ENCODE measurements at regions not wholly inside any gene's neighbourhood (a gene's known extent, or its start where the extent isn't known, plus 50 kb on each side); places are given as distances from the start of the nearest gene placed in this dataset.
"Not testable (repeated sequence)": the region's sequence is repeated elsewhere in the genome, so short reads cannot be mapped to it uniquely, and the experiment has no call there.

GRCh38 chr11:13184295-13184794 lies 93.2 kb upstream of the BMAL1 start:
- no peak for DNase-seq

GRCh38 chr11:13188179-13188578 lies 89.4 kb upstream of the BMAL1 start:
- DNase-seq: no peak

DNA sequence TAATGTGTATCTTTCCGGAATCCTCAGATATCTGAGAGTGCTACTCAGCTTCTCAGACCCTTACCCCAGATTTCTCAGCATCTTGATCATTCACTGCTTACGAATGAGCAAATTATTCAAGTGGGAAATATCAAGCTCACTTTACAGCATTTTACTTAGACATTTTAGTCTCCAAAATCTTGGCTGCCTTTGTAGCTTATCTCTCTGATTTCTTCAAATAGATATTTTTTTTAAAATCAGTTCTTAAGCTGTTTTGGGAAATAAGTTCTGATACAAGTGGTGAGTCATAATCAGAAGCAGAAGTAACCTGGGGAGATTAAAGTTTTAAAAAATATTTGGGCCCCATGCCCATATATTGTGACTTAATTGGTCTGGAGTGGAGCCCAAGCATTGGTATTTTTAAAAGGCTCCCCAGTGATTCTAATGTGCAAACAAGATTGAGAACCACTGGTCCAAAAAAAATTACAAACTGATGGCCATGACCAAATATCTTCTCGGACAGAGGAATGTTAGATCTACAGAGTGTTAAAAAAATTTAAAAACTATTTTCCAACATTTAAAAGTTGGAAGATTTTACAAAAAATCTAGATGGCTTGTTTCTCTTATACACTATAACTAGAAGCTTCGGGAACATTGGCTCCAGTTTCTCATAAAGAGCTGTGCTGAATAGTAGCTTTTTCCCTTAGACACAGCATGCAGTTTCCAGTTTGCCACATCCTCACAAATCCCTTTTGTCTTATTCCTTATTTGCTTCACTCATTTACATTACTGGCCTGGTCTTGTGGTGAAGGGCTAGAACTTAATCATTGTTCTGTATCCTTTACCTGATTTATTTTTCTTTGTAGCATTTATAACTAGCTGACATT lies 87.8 kb upstream of the BMAL1 start:
- no peak for DNase-seq

DNA sequence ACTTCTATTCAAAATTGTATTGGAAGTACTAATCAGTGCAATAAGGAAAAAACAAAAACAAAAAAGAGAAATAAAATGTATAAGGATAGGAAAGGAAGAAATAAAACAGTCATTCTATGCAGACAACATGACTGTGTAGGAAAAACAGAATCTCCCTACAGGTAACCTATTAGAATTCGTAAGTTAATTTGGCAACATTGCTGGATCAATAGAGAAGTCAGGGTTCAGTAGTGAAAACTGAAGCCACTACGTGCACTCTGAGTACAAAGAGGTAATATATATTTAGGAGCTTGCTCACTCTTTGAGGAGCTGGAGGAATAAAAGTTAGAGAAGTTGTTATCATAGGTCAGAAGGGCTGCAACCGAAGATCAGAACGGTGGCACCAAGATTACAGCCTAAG lies 84.0 kb upstream of the BMAL1 start:
- no peak for DNase-seq

GRCh38 chr11:13197374-13197773 lies 80.2 kb upstream of the BMAL1 start:
- not testable (repeated sequence) for DNase-seq

DNA sequence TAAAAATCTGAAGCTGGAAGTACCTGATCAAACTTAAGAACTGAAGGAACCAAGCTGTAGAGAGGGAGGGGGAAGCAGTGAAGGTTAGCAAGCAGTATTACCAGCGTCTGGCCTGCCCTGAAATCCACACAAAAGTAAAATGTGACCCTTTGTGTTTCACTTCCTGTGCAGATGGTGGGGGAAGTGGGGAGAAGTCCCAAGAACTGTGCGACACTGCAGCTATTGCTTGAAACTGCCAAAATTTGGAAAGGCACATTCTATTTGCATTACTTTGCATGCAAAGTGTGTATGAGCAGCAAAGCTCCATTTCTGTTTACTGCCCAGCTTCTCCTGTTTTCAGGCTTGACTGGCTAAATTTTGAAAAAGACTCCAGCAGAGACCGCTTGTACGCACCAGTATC lies 72.1 kb upstream of the BMAL1 start:
- no peak for DNase-seq

DNA sequence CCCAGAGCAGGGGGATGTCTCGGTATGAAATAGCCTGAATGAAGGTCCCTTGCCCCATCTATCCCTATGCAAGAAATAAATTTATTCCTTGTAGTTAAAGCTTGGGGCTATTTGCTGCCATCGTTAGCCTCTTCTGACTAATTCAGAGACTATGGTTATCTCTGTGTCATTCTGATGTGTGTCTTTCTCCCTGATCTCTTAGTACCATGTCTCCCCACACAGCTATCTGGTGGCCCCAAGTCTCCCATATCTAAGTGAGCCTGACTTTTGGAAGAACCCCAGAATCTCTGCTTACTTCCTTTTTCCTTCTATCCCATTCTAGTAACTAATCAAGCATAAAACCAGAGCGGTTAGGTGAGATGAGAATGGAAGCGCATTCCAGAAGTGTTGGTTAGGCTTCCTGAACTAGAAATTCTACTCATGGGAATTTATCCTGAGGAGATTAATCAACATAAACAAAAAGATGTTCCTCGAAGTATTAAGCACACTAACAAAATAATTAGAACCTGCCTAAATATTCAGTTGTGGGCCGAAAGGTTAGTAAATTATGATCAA lies 71.4 kb upstream of the BMAL1 start:
- no peak for DNase-seq

DNA sequence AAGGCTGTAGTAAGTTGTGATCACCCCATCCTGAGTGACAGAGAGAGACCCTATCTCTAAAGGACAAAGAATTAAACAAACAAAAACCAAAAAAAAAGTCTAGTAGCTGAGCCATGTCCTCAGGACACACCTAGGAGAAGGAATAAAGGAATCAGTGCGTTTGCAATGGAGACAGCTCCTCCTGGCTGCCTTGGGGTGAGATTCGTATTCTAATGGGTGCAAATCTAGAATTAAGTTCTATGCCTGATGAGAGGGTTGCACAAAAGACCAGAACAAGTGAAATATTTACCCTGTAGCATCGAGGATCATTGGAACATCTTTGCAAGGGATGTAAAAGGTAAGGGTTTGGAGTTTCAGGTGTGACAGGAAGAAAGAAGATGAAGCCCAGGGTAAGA lies 70.3 kb upstream of the BMAL1 start:
- DNase-seq: no peak

DNA sequence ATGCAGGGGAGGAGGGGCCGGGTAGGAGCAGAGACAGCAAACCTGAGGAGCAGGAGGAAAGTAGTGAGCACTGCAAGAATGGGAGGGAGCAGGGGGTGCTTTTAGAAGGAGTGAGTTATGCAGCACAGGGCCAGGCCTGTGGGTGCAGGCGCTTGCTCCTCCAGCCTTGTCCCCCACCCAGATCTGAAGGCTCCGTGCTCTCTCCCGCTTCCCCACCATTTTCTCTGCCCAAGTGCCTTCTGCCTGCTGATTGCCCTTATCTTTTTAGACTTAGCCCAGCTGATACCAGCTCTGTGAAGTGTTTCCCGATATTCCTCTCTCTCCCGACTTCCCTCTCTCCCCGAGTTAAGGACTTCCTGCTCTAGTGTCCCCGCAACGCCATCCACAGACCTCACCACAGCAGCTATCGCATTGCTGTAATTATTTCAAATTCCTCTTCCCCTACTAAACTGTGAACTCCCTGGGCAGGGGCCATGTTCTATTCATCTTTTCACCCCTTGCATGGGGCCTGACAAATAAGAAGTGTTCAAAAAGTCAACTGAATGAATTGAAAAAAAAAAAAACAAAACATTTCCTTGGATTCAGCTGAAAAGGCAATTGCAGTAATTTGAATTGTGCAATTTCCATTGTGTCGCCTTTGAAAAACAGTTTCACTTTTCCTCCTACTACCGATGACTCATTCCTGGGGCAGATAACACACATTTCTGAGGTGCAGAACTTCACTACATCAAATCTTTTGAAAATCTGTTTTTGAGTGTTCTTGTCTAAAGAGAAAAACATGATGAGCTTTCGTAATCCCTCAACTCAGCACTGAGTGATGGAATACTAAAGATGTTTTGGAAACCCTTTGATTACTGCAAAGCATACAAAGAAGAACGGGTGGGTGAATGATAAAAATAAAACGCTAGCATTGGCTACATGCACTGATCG lies 69.7 kb upstream of the BMAL1 start:
- DNase-seq: no peak

- no peak for DNase-seq
Observed at GRCh38 chr11:13208921-13209320, 68.7 kb upstream of the BMAL1 start.

DNA sequence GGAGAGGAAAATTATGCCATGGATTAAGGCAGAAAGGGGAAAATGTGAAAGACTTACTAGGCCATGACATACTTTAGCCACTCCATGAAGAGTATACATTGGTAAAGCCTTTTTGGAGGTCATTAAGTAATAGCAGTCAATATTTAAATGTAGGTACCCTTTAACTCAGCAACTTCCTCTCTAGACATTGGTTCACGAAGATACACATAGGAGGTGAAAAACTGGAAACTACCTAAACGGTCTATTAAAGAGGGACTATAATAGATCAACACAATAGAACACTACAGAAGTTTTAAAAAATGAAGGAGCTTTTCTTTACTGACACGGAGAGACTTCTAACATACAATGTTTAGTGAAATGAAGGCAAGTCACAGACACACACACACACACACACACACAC lies 68.2 kb upstream of the BMAL1 start:
- no peak for DNase-seq

DNA sequence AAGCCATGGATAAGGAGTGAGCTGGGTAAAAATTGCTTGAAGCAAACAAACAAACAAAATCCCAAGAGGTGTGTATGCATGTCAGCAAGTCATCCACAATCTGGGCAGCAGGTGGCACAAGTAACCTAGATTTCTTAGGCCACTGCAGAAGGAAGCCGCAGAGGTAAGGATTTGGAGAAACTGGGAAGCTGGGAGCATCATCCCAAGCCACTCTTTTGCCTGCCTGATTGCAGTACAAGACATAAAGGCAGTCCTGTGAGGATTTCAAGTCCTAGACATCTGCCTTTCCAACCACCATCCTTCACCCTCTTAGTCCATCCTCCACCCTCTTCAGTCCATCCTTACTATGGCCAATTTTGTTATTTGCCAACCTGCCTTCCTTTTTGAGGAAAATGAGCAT lies 67.2 kb upstream of the BMAL1 start:
- peak; percentile 19 for DNase-seq

DNA sequence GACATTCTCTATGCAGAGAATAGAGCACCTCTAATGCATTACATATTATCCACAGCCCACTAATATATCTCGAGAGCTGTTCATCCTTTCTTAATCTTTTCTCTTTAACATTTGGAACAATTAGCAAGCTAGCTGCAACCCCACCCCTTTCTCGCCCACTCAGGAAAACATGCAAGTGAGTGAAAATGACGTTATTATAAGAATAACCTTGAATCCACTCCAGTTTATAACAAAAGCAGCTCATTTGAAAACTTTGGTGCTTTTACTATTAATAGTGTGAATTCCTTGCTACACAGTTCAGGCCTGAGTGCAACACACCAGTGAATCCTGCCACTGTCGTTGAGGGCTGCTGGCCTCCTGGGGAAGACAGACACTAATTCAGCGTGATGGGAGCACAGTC lies 63.3 kb upstream of the BMAL1 start:
- DNase-seq: no peak

- no peak for DNase-seq
Observed at GRCh38 chr11:13215149-13215548, 62.4 kb upstream of the BMAL1 start.

DNA sequence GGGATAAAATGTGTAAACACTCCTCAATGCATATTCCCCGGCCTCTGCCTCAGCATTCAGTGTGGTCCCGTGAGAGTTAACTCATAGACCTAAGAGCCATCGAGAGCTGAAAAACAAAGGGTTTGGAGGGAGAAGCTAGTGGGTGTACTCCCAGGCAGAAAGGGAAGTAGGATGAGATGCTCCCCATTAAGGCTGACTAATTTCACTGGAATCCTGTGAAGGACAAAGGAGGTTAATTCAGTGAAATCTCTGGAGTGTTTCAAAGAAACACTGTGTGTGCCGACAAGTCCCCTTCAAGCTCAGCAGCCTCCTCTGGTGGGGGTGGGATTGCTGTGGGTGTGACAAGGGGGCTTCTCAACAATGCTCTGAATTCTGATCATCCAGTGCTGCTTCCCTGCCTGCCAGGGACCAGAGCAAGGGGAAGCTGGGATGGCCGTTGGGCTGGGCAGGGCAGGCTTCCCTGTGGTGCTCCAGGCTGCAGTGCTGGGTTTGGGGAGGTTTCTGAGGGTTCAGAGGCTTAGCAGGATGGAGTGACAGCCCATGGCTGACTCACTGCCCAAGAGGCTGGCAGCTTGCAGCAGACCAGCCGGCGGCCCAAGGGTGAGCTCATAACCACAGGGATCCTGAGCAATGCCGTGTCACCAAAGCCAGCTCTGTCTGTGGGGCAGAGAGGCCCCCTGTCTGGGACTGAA lies 61.4 kb upstream of the BMAL1 start:
- DNase-seq: no peak

DNA sequence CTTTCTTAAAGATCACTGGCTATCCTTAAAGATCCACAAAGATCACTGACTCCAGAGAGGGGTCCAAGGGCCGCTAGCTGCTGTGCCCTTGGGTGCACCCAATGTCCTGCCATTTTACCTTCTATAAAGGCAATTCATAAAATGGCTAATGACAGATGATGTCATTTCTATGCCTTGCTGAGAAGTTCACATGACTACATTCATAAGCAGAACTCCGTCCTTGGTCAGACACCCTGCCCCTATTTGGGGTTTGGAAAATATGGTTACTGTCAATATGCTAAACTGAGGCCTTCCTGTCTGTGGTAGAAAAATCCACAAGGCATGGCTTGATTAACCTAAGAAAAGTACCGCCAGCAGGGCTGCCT lies 60.9 kb upstream of the BMAL1 start:
- no peak for DNase-seq

DNA sequence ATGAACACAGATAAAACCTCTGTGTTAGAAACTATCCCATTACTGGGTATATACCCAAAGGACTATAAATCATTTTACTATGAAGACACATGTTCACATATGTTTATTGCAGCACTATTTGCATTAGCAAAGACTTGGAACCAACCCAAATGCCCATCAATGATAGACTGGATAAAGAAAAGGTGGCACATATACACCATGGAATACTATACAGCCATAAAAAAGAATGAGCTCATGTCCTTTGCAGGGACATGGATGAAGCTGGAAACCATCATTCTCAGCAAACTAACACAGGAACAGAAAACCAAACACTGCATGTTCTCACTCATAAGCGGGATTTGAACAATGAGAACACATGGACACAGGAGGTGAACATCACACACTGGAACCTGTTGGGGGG lies 58.9 kb upstream of the BMAL1 start:
- DNase-seq: not testable (repeated sequence)

DNA sequence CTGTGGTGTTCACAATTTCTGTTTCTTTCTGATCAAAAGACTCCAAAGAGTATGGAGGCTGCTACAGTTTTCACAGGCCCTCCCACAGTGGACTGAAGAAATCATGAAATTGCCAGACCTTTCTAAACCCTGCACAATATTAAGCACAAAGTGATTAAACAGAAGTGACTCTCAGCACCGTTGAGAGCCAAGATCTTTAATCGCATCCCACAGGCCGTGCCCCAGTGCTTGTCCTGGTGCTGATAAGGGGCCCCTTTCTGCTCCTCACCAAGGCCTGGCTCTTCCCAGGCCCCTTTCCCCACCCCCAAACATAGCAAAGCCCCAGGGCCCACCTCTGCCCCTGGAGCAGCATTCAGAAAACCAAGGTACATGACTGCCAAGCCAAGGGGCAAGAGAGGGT lies 57.4 kb upstream of the BMAL1 start:
- DNase-seq: no peak

GRCh38 chr11:13221722-13222121 lies 55.9 kb upstream of the BMAL1 start:
- no peak for DNase-seq

DNA sequence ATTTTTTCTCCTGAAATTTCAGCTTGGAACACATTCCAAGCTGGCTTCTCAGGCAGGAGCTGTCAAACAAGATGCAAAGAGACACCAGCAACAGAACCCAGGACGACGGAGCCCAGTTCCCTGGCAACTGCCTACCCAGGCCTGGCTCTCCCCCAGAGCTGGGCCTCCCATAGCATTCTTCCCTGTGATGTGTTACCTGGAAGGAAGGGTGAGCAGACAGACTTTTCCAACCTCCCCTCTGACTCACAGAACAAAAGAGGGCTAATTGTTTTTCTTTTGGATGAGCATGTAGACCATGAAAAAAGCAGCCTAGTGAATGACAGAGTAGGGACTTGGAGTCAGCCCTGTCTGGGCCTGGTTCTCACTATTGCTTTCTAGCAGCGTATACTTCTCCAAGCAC lies 55.3 kb upstream of the BMAL1 start:
- DNase-seq: no peak

DNA sequence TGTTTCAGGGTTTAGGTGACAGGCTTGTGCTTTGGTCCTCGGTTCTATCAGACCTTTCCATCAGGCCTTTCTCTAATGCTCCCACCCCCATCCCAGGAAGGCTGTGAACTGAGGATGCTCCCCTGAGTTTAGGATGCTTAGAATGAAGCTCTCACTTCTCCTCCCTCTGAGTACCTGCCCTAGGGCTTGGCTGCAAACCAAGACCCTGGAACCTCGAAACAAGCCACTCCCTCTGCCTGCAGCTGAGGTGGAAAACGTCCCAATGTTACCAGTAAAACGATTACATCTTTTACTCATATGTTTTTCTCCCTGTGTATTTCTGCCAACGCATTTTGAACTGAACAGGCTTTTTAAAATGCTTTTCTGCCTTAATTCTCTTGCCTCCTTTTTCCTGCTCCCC lies 54.5 kb upstream of the BMAL1 start:
- no peak for DNase-seq

DNA sequence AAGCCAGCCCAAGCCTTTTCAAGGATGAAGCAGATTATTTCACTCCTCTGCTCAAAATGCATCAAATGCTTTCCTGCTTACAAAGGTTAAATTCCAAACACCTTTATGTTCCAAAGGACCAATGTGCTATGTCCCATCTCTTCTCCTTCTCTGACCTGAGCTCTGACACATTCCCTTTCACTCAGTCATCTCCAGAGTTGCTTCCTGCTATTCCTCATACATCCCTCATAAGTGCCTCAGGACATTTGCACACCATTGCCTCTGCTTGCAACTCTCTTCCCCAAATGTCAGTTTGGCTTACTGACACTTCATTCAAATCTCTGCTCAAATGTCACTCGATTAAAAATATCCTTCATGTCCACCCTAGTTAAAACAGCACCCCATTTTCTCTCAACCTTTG lies 53.3 kb upstream of the BMAL1 start:
- no peak for DNase-seq

Data from activated CD8-positive, alpha-beta memory T cell treated with anti-CD3 and anti-CD28 coated beads, Interleukin-2, amount 50 U/mL, for 4 hours (primary cell).